ENCODE measurements at regions not wholly inside any gene's neighbourhood (a gene's known extent, or its start where the extent isn't known, plus 50 kb on each side); places are given as distances from the start of the nearest gene placed in this dataset.

GRCh38 chr2:22248851-22249250 is 1125.1 kb downstream of the TDRD15 start:
- no peak for DNase-seq (ENCODE audit: low spot score)

- DNase-seq (ENCODE audit: low spot score), result no peak
Observed at GRCh38 chr2:22253171-22253570, 1129.4 kb downstream of the TDRD15 start.

DNA sequence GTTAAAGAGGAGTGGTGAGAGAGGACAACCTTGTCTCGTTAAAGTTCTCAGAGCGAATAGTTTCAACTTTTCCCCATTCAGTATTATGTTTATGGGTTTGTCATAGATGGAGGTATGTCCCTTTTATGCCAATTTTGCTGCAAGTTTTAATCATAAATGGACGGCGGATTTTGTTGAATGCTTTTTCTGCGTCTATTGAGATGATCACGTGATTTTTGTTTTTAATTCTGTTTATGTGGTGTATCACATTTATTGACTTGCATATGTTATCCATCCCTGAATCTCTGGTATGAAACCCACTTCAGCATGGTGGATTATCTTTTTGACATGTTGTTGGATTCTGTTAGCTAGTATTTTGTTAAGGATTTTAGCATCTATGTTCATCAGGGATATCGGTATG is 1123.8 kb upstream of the KLHL29 start:
- DNase-seq (ENCODE audit: low spot score), result no peak

GRCh38 chr2:22270341-22270740 is 1114.6 kb upstream of the KLHL29 start:
- DNase-seq (ENCODE audit: low spot score), result no peak

GRCh38 chr2:22273853-22274252 is 1111.1 kb upstream of the KLHL29 start:
- DNase-seq (ENCODE audit: low spot score), result no peak

- no peak for DNase-seq (ENCODE audit: low spot score)
Observed at GRCh38 chr2:22274661-22275060, 1110.3 kb upstream of the KLHL29 start.

GRCh38 chr2:22276696-22277095 is 1108.3 kb upstream of the KLHL29 start:
- no peak for DNase-seq (ENCODE audit: low spot score)

GRCh38 chr2:22279541-22279940 is 1105.4 kb upstream of the KLHL29 start:
- DNase-seq (ENCODE audit: low spot score), result no peak

DNA sequence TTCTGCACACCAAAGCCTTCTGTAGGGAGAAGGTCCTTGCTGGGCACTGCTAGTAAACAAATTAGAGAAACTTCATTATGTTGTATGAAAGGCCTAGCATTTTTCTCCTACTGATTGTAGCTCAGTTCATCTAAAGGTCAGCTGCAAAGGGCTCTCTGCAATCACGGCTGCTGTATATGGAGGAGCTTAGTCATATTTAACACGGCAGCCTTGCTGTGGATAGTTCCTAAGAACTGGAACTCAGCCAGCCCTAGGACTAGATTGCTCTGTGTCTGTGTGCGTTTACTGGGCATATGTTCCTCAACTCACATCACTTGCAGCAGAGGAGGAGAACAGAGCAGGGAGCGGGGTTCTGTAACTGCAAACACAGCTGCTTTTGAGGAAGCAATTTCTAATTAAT is 1103.9 kb upstream of the KLHL29 start:
- peak; percentile 11 for DNase-seq (ENCODE audit: low spot score)

DNA sequence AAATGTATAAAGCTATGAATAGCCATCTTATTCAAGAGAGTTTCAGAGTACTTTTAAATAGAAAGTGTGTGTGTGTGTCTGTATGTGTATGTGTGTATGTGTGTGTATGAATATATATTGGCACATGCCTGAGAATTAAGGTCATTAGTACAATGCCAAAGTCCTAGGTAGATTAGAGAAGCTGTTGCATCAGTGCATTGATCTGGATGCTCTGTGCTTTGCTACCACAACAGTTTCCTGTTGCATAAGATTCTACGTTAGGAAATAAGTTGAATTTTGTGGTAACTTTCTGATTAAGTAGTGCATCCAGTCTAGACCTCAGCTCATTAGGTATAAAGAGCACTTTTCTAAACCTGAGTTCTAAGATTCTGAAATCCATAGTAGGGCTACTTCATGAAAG is 1102.8 kb upstream of the KLHL29 start:
- DNase-seq (ENCODE audit: low spot score), result no peak

DNA sequence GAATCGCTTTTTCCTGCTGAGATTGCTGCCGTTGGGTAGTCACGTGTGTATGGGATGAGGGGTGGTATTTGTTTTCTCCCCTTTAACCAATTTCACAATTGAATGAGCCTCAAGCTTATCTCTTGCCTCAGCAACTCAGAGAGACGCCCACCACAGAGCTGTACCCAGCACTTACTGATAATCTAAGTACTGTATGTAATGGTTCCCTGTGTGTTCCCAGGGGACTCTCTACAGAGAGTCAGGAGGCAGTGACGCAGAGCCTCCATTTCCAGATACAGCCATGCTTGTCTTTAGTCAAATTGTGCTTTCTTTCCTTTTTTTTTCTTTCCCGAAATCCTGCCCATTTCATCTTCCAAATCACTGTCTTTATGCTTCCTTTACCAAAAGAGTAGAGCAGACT is 1102.1 kb upstream of the KLHL29 start:
- no peak for DNase-seq (ENCODE audit: low spot score)

GRCh38 chr2:22283436-22283835 is 1101.5 kb upstream of the KLHL29 start:
- no peak for DNase-seq (ENCODE audit: low spot score)

DNA sequence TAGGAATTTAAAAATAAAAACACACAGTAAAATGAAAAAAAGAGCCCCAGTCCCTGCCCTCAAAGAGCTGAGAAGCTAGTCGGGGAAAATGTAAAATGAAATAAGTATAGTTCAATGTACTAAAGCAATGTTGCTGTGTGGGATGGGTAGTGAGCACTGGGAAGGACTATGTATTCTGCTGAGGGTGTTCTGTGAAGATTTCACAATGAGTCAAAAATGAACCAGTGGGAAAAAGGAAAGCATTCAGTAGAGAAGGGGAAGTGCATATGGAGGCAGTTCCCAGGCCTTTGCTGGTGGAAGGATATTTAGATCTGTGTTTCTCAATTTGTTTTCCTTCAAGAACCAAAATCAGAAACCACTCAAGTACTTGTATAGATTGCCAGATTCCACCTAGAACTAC is 1094.7 kb upstream of the KLHL29 start:
- no peak for DNase-seq (ENCODE audit: low spot score)

DNA sequence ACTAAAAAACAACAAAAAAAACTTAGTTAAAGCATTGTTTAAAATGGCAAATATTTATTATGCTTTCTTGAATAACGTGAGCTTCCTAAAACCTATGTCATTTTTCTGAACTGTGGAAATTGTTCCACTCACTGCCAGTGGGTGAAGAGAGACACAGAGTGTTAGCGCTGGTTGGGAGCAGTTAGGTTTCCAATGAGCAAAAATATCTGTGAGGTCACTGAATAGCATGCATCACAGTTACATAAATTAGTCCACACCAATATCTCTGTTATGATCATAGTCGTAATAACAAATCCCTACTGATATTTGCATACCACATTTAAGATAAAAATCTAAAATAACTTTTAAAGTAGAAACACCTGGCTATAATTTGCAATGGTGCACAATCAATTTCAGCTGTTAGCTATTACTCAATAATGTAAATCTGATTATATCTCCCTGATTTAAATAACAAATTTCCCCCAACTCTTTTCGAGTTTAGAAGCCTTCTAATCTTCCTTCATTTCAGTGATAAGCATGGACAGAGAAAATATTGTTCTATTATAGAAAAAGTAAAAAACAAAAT is 1094.0 kb upstream of the KLHL29 start:
- DNase-seq (ENCODE audit: low spot score), result no peak

GRCh38 chr2:22301228-22301627 is 1083.8 kb upstream of the KLHL29 start:
- DNase-seq (ENCODE audit: low spot score), result no peak

GRCh38 chr2:22326250-22326649 is 1058.7 kb upstream of the KLHL29 start:
- DNase-seq (ENCODE audit: low spot score), result no peak

DNA sequence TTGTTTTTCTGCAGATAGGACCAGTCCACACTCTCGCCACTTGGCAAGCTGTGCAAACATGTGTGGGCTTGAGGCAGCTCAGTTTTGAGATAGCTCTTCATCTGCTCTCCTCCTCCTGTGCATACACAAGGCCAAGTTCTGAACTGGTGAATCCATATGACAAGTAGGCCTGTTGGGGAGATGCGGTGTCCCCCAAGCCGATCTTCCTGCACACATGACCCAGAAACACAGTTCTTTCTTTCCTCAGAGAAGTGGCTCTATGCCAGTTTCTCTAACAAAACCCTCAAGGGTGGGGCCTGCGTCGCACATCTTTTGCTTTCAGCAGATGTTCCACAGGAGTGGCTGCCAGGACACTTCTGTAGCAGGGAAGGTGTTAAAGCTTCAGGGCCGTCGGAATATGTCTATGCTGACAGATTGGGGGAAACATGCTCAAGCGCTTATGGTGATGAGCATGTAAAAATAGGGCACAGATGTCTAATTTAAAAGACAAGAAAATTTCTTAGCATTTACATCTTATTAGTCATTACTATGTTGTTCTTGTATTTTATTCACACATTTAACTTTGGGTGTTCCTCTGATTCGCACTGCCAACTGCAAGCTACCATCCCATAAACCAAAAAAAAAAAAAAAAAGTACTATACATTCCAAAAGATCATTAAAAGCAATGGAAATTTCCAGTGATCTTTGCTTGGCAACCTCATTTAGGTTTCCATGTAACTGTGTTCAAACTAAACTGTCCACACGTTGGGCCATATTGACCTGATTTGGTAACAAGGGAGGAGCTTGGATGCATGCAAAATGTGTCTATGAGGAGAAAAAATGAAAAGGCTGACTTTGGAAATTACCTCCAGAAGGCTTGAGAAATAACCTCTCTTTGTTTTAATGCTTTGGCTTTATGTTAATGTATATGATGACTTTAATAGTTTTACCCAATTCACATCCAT is 1055.5 kb upstream of the KLHL29 start:
- DNase-seq (ENCODE audit: low spot score), result no peak

- no peak for DNase-seq (ENCODE audit: low spot score)
Observed at GRCh38 chr2:22336414-22336813, 1048.6 kb upstream of the KLHL29 start.

DNA sequence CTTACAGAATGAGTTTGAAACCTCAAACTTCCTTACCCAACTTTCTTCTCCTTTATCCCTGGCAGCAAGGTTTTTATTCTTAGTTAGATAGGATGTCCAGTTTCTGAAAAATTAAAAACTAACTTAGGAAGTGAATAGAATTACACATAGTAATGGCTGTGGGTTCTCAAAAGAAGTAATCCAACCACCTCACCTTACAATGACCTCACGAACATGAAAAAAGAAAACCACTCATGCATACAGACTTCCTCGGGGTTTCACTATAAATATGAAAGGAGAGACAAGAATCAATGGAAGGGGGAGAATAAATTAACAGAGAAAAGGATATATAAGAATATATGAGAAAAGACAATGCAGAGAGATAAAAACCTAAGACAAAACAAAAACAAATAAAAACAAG is 1044.3 kb upstream of the KLHL29 start:
- DNase-seq (ENCODE audit: low spot score), result no peak

- no peak for DNase-seq (ENCODE audit: low spot score)
Observed at GRCh38 chr2:22347306-22347705, 1037.7 kb upstream of the KLHL29 start.

DNA sequence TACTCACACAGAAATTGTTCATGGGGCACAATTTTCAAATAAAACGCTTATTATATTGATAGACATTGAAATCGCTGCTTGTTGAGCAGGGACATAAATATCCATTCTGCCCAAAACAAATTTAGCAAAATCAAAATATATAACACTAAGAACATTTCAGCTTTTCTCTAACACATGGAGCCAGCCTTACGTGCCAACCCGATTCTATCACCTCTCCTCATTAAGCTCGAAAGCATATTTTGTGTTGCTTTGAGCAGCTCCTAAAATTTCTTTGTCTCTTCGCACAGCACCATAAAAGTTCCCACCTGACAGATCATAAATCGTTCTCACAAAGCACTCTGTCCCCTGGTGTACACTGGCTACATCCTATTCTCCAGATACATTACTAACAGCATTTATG is 1034.4 kb upstream of the KLHL29 start:
- DNase-seq (ENCODE audit: low spot score), result no peak

- DNase-seq (ENCODE audit: low spot score), result peak; percentile 16
Observed at GRCh38 chr2:22355816-22356433, 1029.1 kb upstream of the KLHL29 start.

DNA sequence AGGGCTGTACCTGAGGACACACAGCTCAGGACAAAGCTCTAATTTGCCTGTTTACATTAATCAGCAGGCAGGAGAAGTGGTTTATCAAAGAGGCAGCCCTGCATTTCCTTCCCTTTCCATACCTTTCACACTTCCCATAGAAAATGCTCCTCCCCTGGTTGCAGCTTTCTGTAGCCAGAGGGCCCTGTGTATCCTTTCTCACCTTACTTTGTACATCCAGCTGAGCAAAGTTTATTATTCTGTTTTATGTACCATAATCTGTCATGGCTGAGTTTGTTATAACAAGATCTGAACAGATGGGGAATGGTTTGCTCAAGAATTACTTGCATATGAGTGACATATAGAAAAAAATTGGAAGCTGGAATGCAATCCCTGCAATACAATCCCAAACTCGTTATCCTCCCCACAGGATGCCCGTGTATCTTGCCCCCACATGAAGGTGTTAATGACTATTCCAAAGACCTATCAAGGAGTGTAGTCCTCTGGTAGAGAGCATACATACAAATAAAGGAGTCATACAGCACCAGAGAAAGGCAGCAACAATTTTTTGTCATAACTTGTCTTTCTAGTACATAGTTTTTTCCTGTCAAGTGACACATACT is 1025.8 kb upstream of the KLHL29 start:
- no peak for DNase-seq (ENCODE audit: low spot score)

All from AG08396 (cell line).